ENCODE measurements at regions not wholly inside any gene's neighbourhood (a gene's known extent, or its start where the extent isn't known, plus 50 kb on each side); places are given as distances from the start of the nearest gene placed in this dataset.
"Not testable (repeated sequence)": the region's sequence is repeated elsewhere in the genome, so short reads cannot be mapped to it uniquely, and the experiment has no call there.

DNA sequence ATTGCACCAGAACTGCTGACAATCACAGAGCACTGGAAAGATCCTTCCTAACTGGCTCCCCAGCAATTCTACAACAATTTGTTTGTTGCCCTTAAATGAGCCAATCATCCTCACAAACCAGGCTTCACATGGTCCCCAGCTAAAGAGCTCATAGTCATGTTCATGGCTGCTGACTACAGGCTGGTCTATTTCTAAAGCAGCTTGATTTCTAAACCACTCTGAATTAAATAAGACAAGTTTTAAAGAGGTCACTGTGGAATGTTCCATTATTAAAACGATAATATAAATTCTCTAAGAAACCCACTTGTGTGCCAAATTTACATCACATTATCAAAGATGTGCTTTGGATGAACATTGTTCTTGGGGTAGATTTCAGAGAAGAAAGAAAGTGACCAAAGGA is 110.7 kb downstream of the COPS8 start:
- no peak for DNase-seq (ENCODE audit: low spot score)

- no peak for DNase-seq (ENCODE audit: low spot score)
Observed at GRCh38 chr2:237196866-237197618, 111.4 kb downstream of the COPS8 start.

- no peak for DNase-seq (ENCODE audit: low spot score)
Observed at GRCh38 chr2:237198164-237198855, 112.6 kb downstream of the COPS8 start.

DNA sequence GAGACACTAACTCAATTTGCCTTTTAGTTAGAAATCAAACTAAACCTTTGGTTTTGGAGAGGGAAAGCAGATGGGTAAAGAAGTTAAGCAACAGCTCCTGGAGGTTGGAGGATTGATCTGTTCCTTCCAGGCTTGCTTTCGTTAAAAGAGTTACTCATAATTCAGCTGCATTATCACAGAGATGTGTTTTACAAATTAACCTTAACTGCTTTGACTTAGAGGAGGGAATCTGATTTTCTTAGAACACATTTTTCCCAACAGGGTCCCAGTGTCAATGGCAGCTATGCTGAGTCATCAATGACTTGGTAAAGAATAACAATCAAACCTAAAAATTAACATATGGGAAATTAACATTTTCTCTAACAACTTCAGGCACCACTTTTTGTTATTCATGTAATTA is 113.4 kb downstream of the COPS8 start:
- DNase-seq (ENCODE audit: low spot score), result no peak

GRCh38 chr2:237199577-237199976 is 113.9 kb downstream of the COPS8 start:
- DNase-seq (ENCODE audit: low spot score), result no peak

DNA sequence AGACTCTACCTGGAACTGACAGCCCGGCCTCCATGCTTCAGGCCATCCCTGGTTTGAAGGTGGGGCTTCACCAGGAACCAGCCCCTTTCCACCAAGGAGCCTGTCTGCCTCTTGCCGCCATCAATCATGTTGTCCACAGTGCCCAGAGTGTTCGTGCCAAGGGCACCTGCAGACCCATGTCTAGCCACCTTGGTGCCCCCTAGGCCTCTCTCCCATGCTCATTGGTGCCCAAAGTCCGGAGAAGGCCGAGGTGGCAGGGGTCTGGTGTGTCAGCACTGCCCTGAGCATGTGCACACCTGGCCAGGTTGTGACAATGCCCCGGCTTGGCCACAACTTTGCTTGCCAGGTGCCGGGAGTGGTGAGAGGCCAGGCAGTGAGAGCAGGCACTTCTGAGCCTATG is 114.8 kb downstream of the COPS8 start:
- DNase-seq (ENCODE audit: low spot score), result no peak

- DNase-seq (ENCODE audit: low spot score), result no peak
Observed at GRCh38 chr2:237201461-237202287, 116.0 kb downstream of the COPS8 start.

DNA sequence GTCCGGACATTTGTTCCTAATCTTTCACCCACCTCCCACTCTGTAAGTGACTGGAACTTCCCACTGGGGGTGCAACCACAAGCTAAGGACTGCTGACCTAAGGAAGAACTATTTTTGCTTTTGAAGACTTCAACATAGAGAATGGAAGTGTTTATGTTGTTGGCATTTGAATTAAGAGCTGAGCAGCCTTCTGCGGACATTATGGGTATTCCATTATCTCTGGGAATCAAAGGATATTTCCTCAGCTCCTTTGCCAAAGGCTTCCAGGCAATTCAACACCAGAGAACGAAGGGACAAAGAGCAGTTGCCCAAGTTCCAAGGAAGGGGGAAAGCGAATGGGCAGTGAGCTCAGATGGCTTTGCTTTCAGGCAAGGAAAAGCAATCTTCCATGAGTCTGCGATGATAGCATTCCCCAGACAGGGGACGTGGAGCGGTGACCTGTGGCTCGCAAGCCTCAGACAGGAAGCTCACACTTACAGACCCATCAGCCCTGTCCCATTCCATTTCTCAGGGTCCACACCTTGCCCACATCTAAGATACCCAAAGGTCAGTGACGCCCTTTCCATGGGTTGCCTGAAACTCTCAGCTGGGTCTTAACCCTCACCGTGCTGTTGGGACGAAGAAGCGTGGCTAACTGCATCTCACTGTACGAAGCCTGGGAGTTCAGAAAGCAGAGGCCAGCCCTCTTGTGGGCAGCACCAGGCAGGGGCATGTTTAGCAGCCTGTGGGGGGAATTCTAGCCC is 116.8 kb downstream of the COPS8 start:
- no peak for DNase-seq (ENCODE audit: low spot score)

DNA sequence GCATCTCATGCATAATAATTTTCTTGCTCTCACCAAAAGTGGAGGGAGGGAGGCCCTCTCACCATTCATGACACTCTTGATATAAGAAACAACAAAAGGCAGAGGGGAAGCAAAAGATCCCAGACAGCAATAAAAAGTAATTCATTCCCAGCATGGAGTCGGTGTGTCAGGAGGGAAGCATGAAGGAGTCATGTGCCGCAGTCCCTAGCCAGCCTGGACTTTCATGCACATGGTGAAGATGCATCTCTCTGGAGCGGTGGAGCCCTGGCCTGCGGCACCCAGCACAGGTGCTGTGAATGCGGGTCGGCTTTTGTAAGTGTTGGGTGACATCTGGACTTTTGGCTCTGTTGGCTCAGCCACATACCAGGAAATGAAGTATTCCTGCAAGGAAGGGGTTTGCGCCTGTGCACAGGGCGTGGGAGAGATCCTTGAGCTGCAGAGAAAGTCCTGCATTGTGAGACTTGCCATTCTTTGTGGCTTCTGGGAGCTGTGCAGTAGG is 119.4 kb downstream of the COPS8 start:
- DNase-seq (ENCODE audit: low spot score), result no peak

- no peak for DNase-seq (ENCODE audit: low spot score)
Observed at GRCh38 chr2:237205561-237205971, 119.9 kb downstream of the COPS8 start.

- no peak for DNase-seq (ENCODE audit: low spot score)
Observed at GRCh38 chr2:237207646-237208045, 122.0 kb downstream of the COPS8 start.

DNA sequence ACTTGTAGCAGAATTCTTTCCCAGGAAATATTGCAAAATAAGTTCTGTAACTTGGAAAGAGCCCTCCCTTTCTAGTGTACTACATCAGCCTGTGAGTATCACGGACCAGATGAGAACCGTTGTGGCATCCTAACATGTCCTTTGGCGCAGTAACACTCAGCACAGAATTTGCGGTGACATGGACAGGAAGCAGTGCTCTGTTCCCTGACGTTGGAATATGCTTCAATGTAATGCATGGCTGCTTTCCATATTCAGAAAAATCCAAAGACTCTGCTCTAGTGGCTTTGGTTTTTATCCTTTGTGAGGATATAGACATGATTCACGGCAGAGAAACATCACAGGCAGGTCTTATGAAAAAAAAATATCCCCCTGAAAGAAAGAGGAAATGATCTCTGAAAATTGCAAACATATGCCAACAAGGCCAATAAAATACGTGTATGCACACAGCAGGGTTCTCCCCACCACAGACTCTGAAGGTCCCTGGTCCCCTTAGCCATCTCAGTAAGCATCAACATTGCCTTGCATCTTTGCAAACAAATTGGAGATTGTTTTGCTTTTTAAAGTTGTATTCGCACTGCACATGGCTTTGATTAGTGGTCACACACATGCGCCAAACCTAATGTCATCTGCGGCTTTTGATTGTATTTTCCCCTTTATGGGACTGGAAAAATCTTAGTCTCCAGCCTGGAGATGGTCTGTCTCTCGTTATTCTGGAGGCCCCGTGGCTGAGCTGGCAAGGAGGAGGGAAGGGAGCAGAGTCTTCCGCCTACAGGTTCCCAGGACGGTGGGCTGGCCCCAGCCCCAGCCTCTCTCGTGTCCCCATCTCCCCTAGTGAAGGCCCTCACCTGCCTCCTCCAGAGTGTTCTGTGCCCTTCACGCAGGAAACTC is 122.9 kb downstream of the COPS8 start:
- DNase-seq (ENCODE audit: low spot score), result no peak

DNA sequence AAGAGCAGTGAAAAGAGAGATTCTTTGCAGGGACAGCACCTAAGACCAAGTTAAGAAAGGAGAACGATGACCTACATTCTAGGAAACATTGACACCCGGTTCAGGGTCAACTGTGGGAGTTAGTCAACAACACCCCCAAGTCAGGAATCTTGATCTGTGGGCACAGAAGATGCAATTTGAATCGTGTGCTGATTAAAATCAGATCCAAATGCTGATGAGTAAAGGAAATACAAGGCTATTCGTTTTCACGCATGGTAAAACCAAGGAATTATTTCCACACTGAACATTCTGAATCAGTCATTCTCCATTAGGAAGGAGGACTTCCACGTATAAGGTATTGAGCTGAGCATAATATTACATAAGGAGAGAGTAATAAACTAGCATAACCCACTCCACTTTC is 124.2 kb downstream of the COPS8 start:
- no peak for DNase-seq (ENCODE audit: low spot score)

GRCh38 chr2:237210297-237210696 is 124.6 kb downstream of the COPS8 start:
- DNase-seq (ENCODE audit: low spot score), result no peak

DNA sequence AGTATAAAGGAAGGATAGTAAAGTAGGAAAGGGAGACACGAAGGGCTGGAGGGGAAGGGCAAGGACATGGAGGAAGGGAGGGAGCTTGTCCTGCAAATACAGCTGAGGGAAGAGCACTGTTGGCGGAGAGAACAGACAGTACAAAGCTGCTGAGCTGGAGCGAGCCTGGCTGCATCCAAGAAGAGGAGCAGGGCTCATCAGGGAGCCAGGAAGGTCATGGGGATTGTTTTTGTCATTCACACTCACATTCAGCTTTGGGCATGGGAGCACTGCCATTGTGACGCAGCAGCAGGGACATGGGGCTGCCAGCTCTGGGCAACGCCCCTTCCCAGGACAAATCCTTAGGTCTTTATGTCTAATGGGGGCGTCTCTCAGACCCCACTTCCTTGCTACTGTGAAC is 125.1 kb downstream of the COPS8 start:
- no peak for DNase-seq (ENCODE audit: low spot score)

- DNase-seq (ENCODE audit: low spot score), result not testable (repeated sequence)
Observed at GRCh38 chr2:237212356-237213279, 126.9 kb downstream of the COPS8 start.

DNA sequence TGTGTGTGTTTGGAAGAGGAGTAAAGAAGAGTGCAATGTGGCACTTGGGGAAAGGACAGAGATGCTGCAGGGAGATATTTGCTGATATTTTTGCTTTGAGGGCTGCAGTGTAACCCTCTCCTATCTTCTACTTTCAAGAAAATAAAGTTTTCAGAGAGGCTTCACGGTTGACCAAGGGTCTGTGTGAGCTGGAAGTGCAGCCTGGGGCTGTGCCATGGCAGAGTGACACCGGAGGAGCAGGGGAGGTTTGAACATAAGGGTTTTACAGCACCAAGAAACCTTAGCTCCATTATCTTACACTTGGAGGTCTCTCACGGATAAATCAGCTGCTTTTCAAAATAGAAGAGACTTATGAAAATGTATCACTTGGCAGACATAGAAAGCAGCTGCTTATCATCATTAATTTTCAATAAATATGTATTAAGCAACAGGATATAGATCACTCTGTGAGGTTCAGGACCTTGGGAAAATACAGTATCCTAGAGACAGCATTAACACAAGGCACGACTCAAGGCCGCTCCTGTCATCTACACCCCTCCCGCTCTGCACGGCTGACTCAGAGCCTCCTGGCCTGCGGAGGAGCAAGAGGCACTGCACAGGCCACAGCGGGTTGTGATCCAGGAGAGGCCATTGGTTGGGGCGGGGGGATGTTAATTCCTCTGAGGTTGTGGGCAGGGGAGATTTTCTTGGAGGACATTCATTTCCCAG is 127.8 kb downstream of the COPS8 start:
- no peak for DNase-seq (ENCODE audit: low spot score)

- DNase-seq (ENCODE audit: low spot score), result no peak
Observed at GRCh38 chr2:237214030-237214675, 128.5 kb downstream of the COPS8 start.

GRCh38 chr2:237214963-237215362 is 129.3 kb downstream of the COPS8 start:
- DNase-seq (ENCODE audit: low spot score), result no peak
